HepG2 (cell line): ENCODE measurements at regions not wholly inside any gene's neighbourhood (a gene's known extent, or its start where the extent isn't known, plus 50 kb on each side); places are given as distances from the start of the nearest gene placed in this dataset.

Experiments
- AKNA ChIP-seq: sonication (generic); formaldehyde crosslinking; IDR thresholded peaks from 2 replicates; pipeline ENCODE4 v1.4.0; 2020; ENCODE audit warnings: missing genetic modification reagents, borderline replicate concordance
- FOXM1 ChIP-seq: sonication (generic); formaldehyde crosslinking; IDR thresholded peaks from 2 replicates; pipeline ENCODE4 v1.5.0; 2020; ENCODE audit warnings: missing genetic modification reagents
- GPN1 ChIP-seq: sonication (generic); formaldehyde crosslinking; IDR thresholded peaks from 2 replicates; pipeline ENCODE4 v1.5.1; 2020; ENCODE audit warnings: missing genetic modification reagents, borderline replicate concordance
- IRF9 ChIP-seq: sonication (generic); formaldehyde crosslinking; IDR thresholded peaks from 2 replicates; pipeline ENCODE4 v1.8.0; 2022; ENCODE audit warnings: missing genetic modification reagents, mild to moderate bottlenecking, borderline replicate concordance
- KDM2A ChIP-seq: sonication (generic); formaldehyde crosslinking; IDR thresholded peaks from 2 replicates; pipeline ENCODE4 v1.4.0; 2020; ENCODE audit warnings: low read depth, missing genetic modification reagents, borderline replicate concordance
- MIXL1 ChIP-seq: IDR thresholded peaks from 2 replicates; pipeline ENCODE4 v1.6.1; 2016
- NFE2L1 ChIP-seq: sonication (generic); formaldehyde crosslinking; IDR thresholded peaks from 2 replicates; pipeline ENCODE4 v1.4.0; 2020; ENCODE audit warnings: missing genetic modification reagents, mild to moderate bottlenecking, borderline replicate concordance
- NR2C2 ChIP-seq: sonication (generic); formaldehyde crosslinking; IDR thresholded peaks from 2 replicates; pipeline ENCODE4 v1.4.0; 2020; ENCODE audit warnings: missing genetic modification reagents, mild to moderate bottlenecking, moderate library complexity, borderline replicate concordance
- RAD21 ChIP-seq: fragments of 450-650 bp; formaldehyde crosslinking; IDR thresholded peaks from 2 replicates; pipeline ENCODE4 v1.5.0; 2020; ENCODE audit warnings: mild to moderate bottlenecking
- REXO4 ChIP-seq: sonication (generic); formaldehyde crosslinking; IDR thresholded peaks from 2 replicates; pipeline ENCODE4 v1.8.0; 2022; ENCODE audit warnings: missing genetic modification reagents, mild to moderate bottlenecking, borderline replicate concordance
- SMAD3 ChIP-seq: sonication (generic); formaldehyde crosslinking; IDR thresholded peaks from 2 replicates; pipeline ENCODE4 v1.4.0; 2020; ENCODE audit warnings: missing genetic modification reagents
- TBX3 ChIP-seq: fragments of 450-650 bp; IDR thresholded peaks from 2 replicates; pipeline ENCODE4 v1.6.1; 2017; ENCODE audit warnings: antibody characterized with exemption, mild to moderate bottlenecking, inconsistent platforms, borderline replicate concordance
- ZBTB7A ChIP-seq: sonication (generic); formaldehyde crosslinking; IDR thresholded peaks from 2 replicates; pipeline ENCODE4 v1.8.0; 2022; ENCODE audit warnings: mild to moderate bottlenecking, missing genetic modification reagents
- ZFP90 ChIP-seq: sonication (generic); formaldehyde crosslinking; IDR thresholded peaks from 2 replicates; pipeline ENCODE4 v1.8.0; 2022; ENCODE audit warnings: missing genetic modification reagents, mild to moderate bottlenecking, inconsistent platforms, borderline replicate concordance
- ZGPAT ChIP-seq: IDR thresholded peaks from 2 replicates; pipeline ENCODE4 v1.6.1; 2016; ENCODE audit warnings: mild to moderate bottlenecking
- ZNF142 ChIP-seq: sonication (generic); formaldehyde crosslinking; IDR thresholded peaks from 2 replicates; pipeline ENCODE4 v1.4.0; 2020; ENCODE audit warnings: missing genetic modification reagents
- ZNF235 ChIP-seq: sonication (generic); formaldehyde crosslinking; IDR thresholded peaks from 2 replicates; pipeline ENCODE4 v1.8.1; 2023; ENCODE audit warnings: mild to moderate bottlenecking, missing genetic modification reagents, borderline replicate concordance
- ZNF569 ChIP-seq: sonication (generic); formaldehyde crosslinking; IDR thresholded peaks from 2 replicates; pipeline ENCODE4 v1.5.0; 2020; ENCODE audit warnings: mild to moderate bottlenecking, missing genetic modification reagents, moderate library complexity, borderline replicate concordance

- TF ChIP-seq ZNF142 (CRISPR knock-in tag) (no peak), ZNF569 (no peak), NFE2L1 (no peak), FOXM1 (CRISPR knock-in tag) (no peak), IRF9 (CRISPR knock-in tag) (no peak), ZBTB7A (no peak), RAD21 (CRISPR knock-in tag) (peak; percentile 84), ZGPAT (0 out of 2 replicates have a peak, but pooled peaks have one; percentile 29), NR2C2 (CRISPR knock-in tag) (no peak), REXO4 (no peak), AKNA (CRISPR knock-in tag) (no peak), ZNF235 (CRISPR knock-in tag) (no peak), ZFP90 (CRISPR knock-in tag) (no peak), SMAD3 (CRISPR knock-in tag) (no peak), GPN1 (CRISPR knock-in tag) (no peak), TBX3 (no peak), KDM2A (no peak), MIXL1 (CRISPR knock-in tag) (0 out of 2 replicates have a peak, but pooled peaks have one; percentile 45)
These were observed 53.6 kb upstream of the HNMT start (continued) for GRCh38 chr2:137910641-137911040.
